GM23338 (cell line): ENCODE measurements at regions not wholly inside any gene's neighbourhood (a gene's known extent, or its start where the extent isn't known, plus 50 kb on each side); places are given as distances from the start of the nearest gene placed in this dataset.
A peak's percentile ranks its signal among the peaks of the same experiment; 100 is the strongest.

ENCODE experiments used
- ATAC-seq: fragments of 200-7000 bp; cut with Tn5 transposase; 3 replicates; pipeline ENCODE4 v1.9.1; 2020
- DNase-seq: peaks from one replicate; pipeline ENCODE4 v3.0.0-alpha.2; 2015; ENCODE audit warnings: low spot score
- H2AFZ ChIP-seq: fragments of 200-600 bp; sonication (generic); 2 replicates; pipeline ENCODE4 v1.8.0; 2016; ENCODE audit warnings: antibody characterized with exemption, mild to moderate bottlenecking, moderate library complexity
- H3F3A ChIP-seq: fragments of 200-600 bp; sonication (generic); replicated peaks from 2 replicates; pipeline ENCODE4 v1.8.0; 2017; ENCODE audit warnings: antibody characterized with exemption, mixed run types, low read depth
- H3K27ac ChIP-seq: fragments of 200-600 bp; sonication (generic); 2 replicates; pipeline ENCODE4 v1.6.1; 2016; ENCODE audit warnings: low read depth
- H3K27me3 ChIP-seq: fragments of 200-600 bp; sonication (generic); 2 replicates; pipeline ENCODE4 v1.8.0; 2016; ENCODE audit warnings: mild to moderate bottlenecking, mixed run types, moderate library complexity; ENCODE audit not compliant: insufficient read depth
- H3K36me3 ChIP-seq: fragments of 200-600 bp; sonication (generic); 2 replicates; pipeline ENCODE4 v1.8.0; 2016; ENCODE audit warnings: mild to moderate bottlenecking; ENCODE audit not compliant: insufficient read depth
- H3K4me1 ChIP-seq: fragments of 200-600 bp; sonication (generic); 2 replicates; pipeline ENCODE4 v1.8.0; 2016; ENCODE audit warnings: mild to moderate bottlenecking, moderate library complexity; ENCODE audit not compliant: insufficient read depth
- H3K4me2 ChIP-seq: fragments of 200-600 bp; sonication (generic); 2 replicates; pipeline ENCODE4 v1.7.1; 2017; ENCODE audit warnings: mixed run types
- H3K4me3 ChIP-seq: fragments of 200-600 bp; sonication (generic); 2 replicates; pipeline ENCODE4 v1.6.1; 2016; ENCODE audit warnings: mixed run types
- H3K79me2 ChIP-seq: fragments of 200-600 bp; sonication (generic); replicated peaks from 2 replicates; pipeline ENCODE4 v1.8.0; 2017; ENCODE audit warnings: mild to moderate bottlenecking; ENCODE audit not compliant: insufficient read depth
- H3K9me2 ChIP-seq: fragments of 200-600 bp; sonication (generic); 2 replicates; pipeline ENCODE4 v1.8.0; 2017; ENCODE audit not compliant: insufficient read depth
- H4K20me1 ChIP-seq: fragments of 200-600 bp; sonication (generic); replicated peaks from 2 replicates; pipeline ENCODE4 v1.8.0; 2017; ENCODE audit warnings: mild to moderate bottlenecking; ENCODE audit not compliant: insufficient read depth
- H3K27ac Mint-ChIP-seq: 2 replicates; pipeline ENCODE4 v1.8.0; 2020; ENCODE audit warnings: inconsistent platforms, mild to moderate bottlenecking, moderate library complexity, mixed read lengths
- H3K27me3 Mint-ChIP-seq: 3 replicates; pipeline ENCODE4 v1.8.0; 2022; ENCODE audit warnings: low read depth, mild to moderate bottlenecking, moderate library complexity, mixed read lengths, inconsistent platforms; ENCODE audit not compliant: insufficient read depth, poor library complexity
- H3K36me3 Mint-ChIP-seq: 3 replicates; pipeline ENCODE4 v1.8.0; 2021; ENCODE audit warnings: low read depth, mild to moderate bottlenecking, inconsistent platforms, moderate library complexity, mixed read lengths
- H3K4me1 Mint-ChIP-seq: 3 replicates; pipeline ENCODE4 v1.8.0; 2020; ENCODE audit warnings: mild to moderate bottlenecking, inconsistent platforms, mixed read lengths
- H3K4me3 Mint-ChIP-seq: 3 replicates; pipeline ENCODE4 v1.8.0; 2021; ENCODE audit warnings: moderate library complexity, mild to moderate bottlenecking, inconsistent platforms, mixed read lengths
- H3K9me3 Mint-ChIP-seq: 3 replicates; pipeline ENCODE4 v1.8.0; 2020; ENCODE audit warnings: moderate library complexity, mild to moderate bottlenecking, inconsistent platforms, mixed read lengths
- CREB1 ChIP-seq: fragments of 250-450 bp; sonication (Bioruptor Pico); IDR thresholded peaks from 2 replicates; pipeline ENCODE4 v1.5.0; 2020; ENCODE audit warnings: low read depth, mild to moderate bottlenecking, moderate library complexity
- EZH2 ChIP-seq: fragments of 200-600 bp; sonication (generic); IDR thresholded peaks from one replicate; pipeline ENCODE4 v1.8.0; 2017; ENCODE audit warnings: antibody characterized with exemption, mild to moderate bottlenecking, low read depth; ENCODE audit not compliant: unreplicated experiment
- ZNF331 ChIP-seq: fragments of 250-450 bp; sonication (Bioruptor Pico); IDR thresholded peaks from 2 replicates; pipeline ENCODE4 v1.5.0; 2020; ENCODE audit warnings: low read depth, mild to moderate bottlenecking, moderate library complexity
- ZNF462 ChIP-seq: fragments of 250-450 bp; sonication (Bioruptor Pico); IDR thresholded peaks from 2 replicates; pipeline ENCODE4 v1.5.0; 2020; ENCODE audit warnings: mild to moderate bottlenecking, moderate library complexity
- TF ChIP-seq, protein P1 (sequence below), 2 experiments: fragments of 200-600 bp in 1 of 2; sonication (generic) in 1 of 2; conservative IDR thresholded peaks; 2 replicates each; pipeline versions ENCODE4 v1.5.1 to v1.6.1; 2016 to 2017; ENCODE audit warnings: antibody characterized with exemption in 2 of 2, low read depth in 2 of 2, mild to moderate bottlenecking in 2 of 2, moderate library complexity in 1 of 2
- TF ChIP-seq, protein P2 (sequence below): IDR thresholded peaks from one replicate; pipeline ENCODE4 v1.6.1; 2018; ENCODE audit warnings: antibody characterized with exemption; ENCODE audit not compliant: unreplicated experiment

- H3K27me3 Mint-ChIP-seq = peaks cover 6% of the 10 kb centered on the region
- H3K36me3 Mint-ChIP-seq = no peaks in the 10 kb centered on the region; the same call in 2 of the 3 replicates
- Histone ChIP-seq H3F3A (no peaks in the 10 kb centered on the region), H3K4me1 (peaks cover 14% of the 10 kb centered on the region), H3K79me2 (no peaks in the 10 kb centered on the region), H3K9me2 (peaks cover 3% of the 10 kb centered on the region; the same call in 1 of the 2 replicates), H3K4me3 (no peak overlapping the region), H3K4me2 (peak overlapping the region; percentile 71), H3K27ac (no peak overlapping the region), H4K20me1 (no peaks in the 10 kb centered on the region), H3K36me3 (no peaks in the 10 kb centered on the region), H3K27me3 (no peaks in the 10 kb centered on the region), H2AFZ (peak overlapping the region; percentile 83)
- DNase-seq (no peak), ATAC-seq (peak; percentile 20)
- TF ChIP-seq EZH2 = no peak
- TF ChIP-seq, protein P1, sequence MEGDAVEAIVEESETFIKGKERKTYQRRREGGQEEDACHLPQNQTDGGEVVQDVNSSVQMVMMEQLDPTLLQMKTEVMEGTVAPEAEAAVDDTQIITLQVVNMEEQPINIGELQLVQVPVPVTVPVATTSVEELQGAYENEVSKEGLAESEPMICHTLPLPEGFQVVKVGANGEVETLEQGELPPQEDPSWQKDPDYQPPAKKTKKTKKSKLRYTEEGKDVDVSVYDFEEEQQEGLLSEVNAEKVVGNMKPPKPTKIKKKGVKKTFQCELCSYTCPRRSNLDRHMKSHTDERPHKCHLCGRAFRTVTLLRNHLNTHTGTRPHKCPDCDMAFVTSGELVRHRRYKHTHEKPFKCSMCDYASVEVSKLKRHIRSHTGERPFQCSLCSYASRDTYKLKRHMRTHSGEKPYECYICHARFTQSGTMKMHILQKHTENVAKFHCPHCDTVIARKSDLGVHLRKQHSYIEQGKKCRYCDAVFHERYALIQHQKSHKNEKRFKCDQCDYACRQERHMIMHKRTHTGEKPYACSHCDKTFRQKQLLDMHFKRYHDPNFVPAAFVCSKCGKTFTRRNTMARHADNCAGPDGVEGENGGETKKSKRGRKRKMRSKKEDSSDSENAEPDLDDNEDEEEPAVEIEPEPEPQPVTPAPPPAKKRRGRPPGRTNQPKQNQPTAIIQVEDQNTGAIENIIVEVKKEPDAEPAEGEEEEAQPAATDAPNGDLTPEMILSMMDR (conservative IDR thresholded peaks at IDR 0.05; ENCODE audit: low read depth in 2 of 2) = peak; percentile 28 to 39; a peak in 3 of 4 replicates
- TF ChIP-seq, protein P2, sequence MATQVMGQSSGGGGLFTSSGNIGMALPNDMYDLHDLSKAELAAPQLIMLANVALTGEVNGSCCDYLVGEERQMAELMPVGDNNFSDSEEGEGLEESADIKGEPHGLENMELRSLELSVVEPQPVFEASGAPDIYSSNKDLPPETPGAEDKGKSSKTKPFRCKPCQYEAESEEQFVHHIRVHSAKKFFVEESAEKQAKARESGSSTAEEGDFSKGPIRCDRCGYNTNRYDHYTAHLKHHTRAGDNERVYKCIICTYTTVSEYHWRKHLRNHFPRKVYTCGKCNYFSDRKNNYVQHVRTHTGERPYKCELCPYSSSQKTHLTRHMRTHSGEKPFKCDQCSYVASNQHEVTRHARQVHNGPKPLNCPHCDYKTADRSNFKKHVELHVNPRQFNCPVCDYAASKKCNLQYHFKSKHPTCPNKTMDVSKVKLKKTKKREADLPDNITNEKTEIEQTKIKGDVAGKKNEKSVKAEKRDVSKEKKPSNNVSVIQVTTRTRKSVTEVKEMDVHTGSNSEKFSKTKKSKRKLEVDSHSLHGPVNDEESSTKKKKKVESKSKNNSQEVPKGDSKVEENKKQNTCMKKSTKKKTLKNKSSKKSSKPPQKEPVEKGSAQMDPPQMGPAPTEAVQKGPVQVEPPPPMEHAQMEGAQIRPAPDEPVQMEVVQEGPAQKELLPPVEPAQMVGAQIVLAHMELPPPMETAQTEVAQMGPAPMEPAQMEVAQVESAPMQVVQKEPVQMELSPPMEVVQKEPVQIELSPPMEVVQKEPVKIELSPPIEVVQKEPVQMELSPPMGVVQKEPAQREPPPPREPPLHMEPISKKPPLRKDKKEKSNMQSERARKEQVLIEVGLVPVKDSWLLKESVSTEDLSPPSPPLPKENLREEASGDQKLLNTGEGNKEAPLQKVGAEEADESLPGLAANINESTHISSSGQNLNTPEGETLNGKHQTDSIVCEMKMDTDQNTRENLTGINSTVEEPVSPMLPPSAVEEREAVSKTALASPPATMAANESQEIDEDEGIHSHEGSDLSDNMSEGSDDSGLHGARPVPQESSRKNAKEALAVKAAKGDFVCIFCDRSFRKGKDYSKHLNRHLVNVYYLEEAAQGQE = no peak
- no peaks in the 10 kb centered on the region for H3K9me3 Mint-ChIP-seq
- peak overlapping the region; percentile 95 for H3K27ac Mint-ChIP-seq
- no peak overlapping the region; the same call in 2 of the 3 replicates for H3K4me3 Mint-ChIP-seq
- peaks cover 40% of the 10 kb centered on the region for H3K4me1 Mint-ChIP-seq
Measured at GRCh38 chr6:157762636-157763035, 60.4 kb upstream of the SNX9 start.

DNA sequence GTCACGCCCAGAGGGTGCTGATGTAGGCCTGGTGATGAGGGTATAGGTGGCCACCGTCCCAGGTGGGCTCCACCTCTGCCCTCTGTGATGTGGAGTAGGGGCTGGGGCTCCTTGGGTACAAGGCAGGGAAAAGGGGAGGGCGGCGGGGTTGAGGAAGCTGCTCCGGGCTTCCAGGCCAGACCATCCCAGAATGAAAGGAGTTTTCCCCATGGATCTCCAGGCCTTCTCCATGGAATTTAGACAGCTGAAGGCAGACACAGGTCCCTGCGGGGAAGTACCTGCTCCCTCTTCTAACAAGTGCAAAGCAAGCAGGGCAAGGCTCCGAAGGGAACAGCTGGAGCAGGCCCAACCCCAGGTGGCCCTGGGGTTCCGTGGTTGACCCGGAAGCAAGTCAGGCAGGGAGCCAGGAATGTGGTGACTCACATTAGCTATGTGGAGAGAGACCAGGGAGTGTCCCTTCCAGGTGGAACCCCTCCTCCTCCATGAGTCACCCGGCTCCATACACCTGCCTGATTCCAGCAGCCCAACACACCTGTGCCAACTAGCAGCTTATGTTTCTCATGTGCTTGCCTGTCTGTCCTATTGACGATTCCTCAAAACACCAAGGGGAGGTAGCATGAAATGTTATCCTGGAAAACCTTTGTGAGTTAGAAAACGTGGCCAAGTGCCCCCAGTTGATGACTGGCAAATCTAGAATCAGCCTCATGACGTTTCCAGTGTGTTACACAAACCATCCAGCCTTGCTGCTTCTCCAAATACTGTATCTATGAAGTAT lies 59.7 kb upstream of the SNX9 start:
- ATAC-seq = peak; percentile 93
- H3K9me2 ChIP-seq = peaks cover 5% of the 10 kb centered on the region; the same call in 1 of the 2 replicates
- H3K4me2 ChIP-seq = peak overlapping the region; percentile 71
- H3F3A ChIP-seq = no peaks in the 10 kb centered on the region
- peak; percentile 82 for DNase-seq
- H3K4me1 ChIP-seq = peaks cover 17% of the 10 kb centered on the region
- Mint-ChIP-seq H3K9me3 (no peaks in the 10 kb centered on the region), H3K27me3 (peaks cover 8% of the 10 kb centered on the region), H3K4me3 (peak overlapping the region; percentile 38; the same call in 1 of the 3 replicates), H3K36me3 (no peaks in the 10 kb centered on the region; the same call in 2 of the 3 replicates), H3K4me1 (peaks cover 47% of the 10 kb centered on the region), H3K27ac (peak overlapping the region; percentile 95)
- no peaks in the 10 kb centered on the region for H4K20me1 ChIP-seq
- H3K4me3 ChIP-seq = no peak overlapping the region
- no peaks in the 10 kb centered on the region for H3K79me2 ChIP-seq
- no peaks in the 10 kb centered on the region for H3K36me3 ChIP-seq
- H3K27ac ChIP-seq = peak overlapping the region; percentile 59; the same call in 1 of the 2 replicates
- no peaks in the 10 kb centered on the region for H3K27me3 ChIP-seq
- H2AFZ ChIP-seq = peak overlapping the region; percentile 83
- no peak for TF ChIP-seq ZNF331 (CRISPR knock-in tag)
- TF ChIP-seq EZH2 = no peak
- 0 out of 2 replicates have a peak, but pooled peaks have one; percentile 21 for TF ChIP-seq CREB1
- peak; percentile 87 for TF ChIP-seq ZNF462 (CRISPR knock-in tag)
